ENCODE measurements at regions not wholly inside any gene's neighbourhood (a gene's known extent, or its start where the extent isn't known, plus 50 kb on each side); places are given as distances from the start of the nearest gene placed in this dataset.

- WGBS = 100% methylated on average over 2 of the region's 2 CpGs
- Histone ChIP-seq H3K36me3 (ENCODE audit: insufficient read depth, low read length) (no peaks in the 10 kb centered on the region), H3K4me1 (ENCODE audit: insufficient read depth, low read length) (no peaks in the 10 kb centered on the region)
These were observed 462.4 kb upstream of the RGS18 start for GRCh38 chr1:191695865-191696264.

GRCh38 chr1:191696354-191696753 lies 461.9 kb upstream of the RGS18 start:
- no peak overlapping the region for H3K27ac ChIP-seq (ENCODE audit: low read depth, low read length)
- H3K9me3 ChIP-seq (ENCODE audit: insufficient read depth, low read depth, low read length) = peaks cover 12% of the 10 kb centered on the region; the same call in 1 of the 2 replicates
- no peaks in the 10 kb centered on the region for H3K27me3 ChIP-seq (ENCODE audit: insufficient read depth, low read length)
- 92% methylated on average over 2 of the region's 3 CpGs for WGBS
- no peaks in the 10 kb centered on the region for H3K4me1 ChIP-seq (ENCODE audit: insufficient read depth, low read length)
- no peak overlapping the region for H3K9ac ChIP-seq (ENCODE audit: low read depth, low read length)
- no peak overlapping the region for H3K4me3 ChIP-seq (ENCODE audit: low read length)
- no peaks in the 10 kb centered on the region for H3K36me3 ChIP-seq (ENCODE audit: insufficient read depth, low read length)

More at GRCh38 chr1:191695865-191696264, 462.4 kb upstream of the RGS18 start:
- Histone ChIP-seq H3K9ac (ENCODE audit: low read depth, low read length) (no peak overlapping the region), H3K27me3 (ENCODE audit: insufficient read depth, low read length) (no peaks in the 10 kb centered on the region), H3K4me3 (ENCODE audit: low read length) (no peak overlapping the region), H3K9me3 (ENCODE audit: insufficient read depth, low read depth, low read length) (peaks cover 12% of the 10 kb centered on the region; the same call in 1 of the 2 replicates), H3K27ac (ENCODE audit: low read depth, low read length) (no peak overlapping the region)

GRCh38 chr1:191697556-191697955 lies 460.7 kb upstream of the RGS18 start:
- Histone ChIP-seq H3K36me3 (ENCODE audit: insufficient read depth, low read length) (no peaks in the 10 kb centered on the region), H3K9ac (ENCODE audit: low read depth, low read length) (no peak overlapping the region), H3K4me1 (ENCODE audit: insufficient read depth, low read length) (no peaks in the 10 kb centered on the region), H3K27ac (ENCODE audit: low read depth, low read length) (no peak overlapping the region), H3K4me3 (ENCODE audit: low read length) (no peak overlapping the region), H3K27me3 (ENCODE audit: insufficient read depth, low read length) (no peaks in the 10 kb centered on the region), H3K9me3 (ENCODE audit: insufficient read depth, low read depth, low read length) (peaks cover 12% of the 10 kb centered on the region; the same call in 1 of the 2 replicates)

GRCh38 chr1:191698246-191698645 lies 460.0 kb upstream of the RGS18 start:
- H3K27me3 ChIP-seq (ENCODE audit: insufficient read depth, low read length) = no peaks in the 10 kb centered on the region
- no peak overlapping the region for H3K27ac ChIP-seq (ENCODE audit: low read depth, low read length)
- no peak overlapping the region for H3K4me3 ChIP-seq (ENCODE audit: low read length)
- 88% methylated on average over 1 of the region's 1 CpG for WGBS
- no peaks in the 10 kb centered on the region for H3K36me3 ChIP-seq (ENCODE audit: insufficient read depth, low read length)
- no peaks in the 10 kb centered on the region for H3K4me1 ChIP-seq (ENCODE audit: insufficient read depth, low read length)
- no peak overlapping the region for H3K9ac ChIP-seq (ENCODE audit: low read depth, low read length)
- H3K9me3 ChIP-seq (ENCODE audit: insufficient read depth, low read depth, low read length) = peaks cover 11% of the 10 kb centered on the region; the same call in 1 of the 2 replicates

GRCh38 chr1:191699343-191699742 lies 458.9 kb upstream of the RGS18 start:
- H3K27me3 ChIP-seq (ENCODE audit: insufficient read depth, low read length) = no peaks in the 10 kb centered on the region
- H3K4me3 ChIP-seq (ENCODE audit: low read length) = no peak overlapping the region
- no peak overlapping the region for H3K9ac ChIP-seq (ENCODE audit: low read depth, low read length)
- H3K4me1 ChIP-seq (ENCODE audit: insufficient read depth, low read length) = no peaks in the 10 kb centered on the region
- WGBS = 83% methylated on average over 1 of the region's 1 CpG
- no peaks in the 10 kb centered on the region for H3K36me3 ChIP-seq (ENCODE audit: insufficient read depth, low read length)
- H3K9me3 ChIP-seq (ENCODE audit: insufficient read depth, low read depth, low read length) = peaks cover under 1% of the 10 kb centered on the region; the same call in 1 of the 2 replicates
- no peak overlapping the region for H3K27ac ChIP-seq (ENCODE audit: low read depth, low read length)

GRCh38 chr1:191700922-191701321 lies 457.3 kb upstream of the RGS18 start:
- WGBS = 90% methylated on average over 3 of the region's 3 CpGs
- no peak overlapping the region for H3K9ac ChIP-seq (ENCODE audit: low read depth, low read length)
- no peaks in the 10 kb centered on the region for H3K4me1 ChIP-seq (ENCODE audit: insufficient read depth, low read length)
- no peak overlapping the region for H3K27ac ChIP-seq (ENCODE audit: low read depth, low read length)
- no peaks in the 10 kb centered on the region for H3K27me3 ChIP-seq (ENCODE audit: insufficient read depth, low read length)
- H3K9me3 ChIP-seq (ENCODE audit: insufficient read depth, low read depth, low read length) = no peaks in the 10 kb centered on the region
- no peak overlapping the region for H3K4me3 ChIP-seq (ENCODE audit: low read length)
- H3K36me3 ChIP-seq (ENCODE audit: insufficient read depth, low read length) = no peaks in the 10 kb centered on the region

- H3K9me3 ChIP-seq (ENCODE audit: insufficient read depth, low read depth, low read length) = no peaks in the 10 kb centered on the region
- no peaks in the 10 kb centered on the region for H3K4me1 ChIP-seq (ENCODE audit: insufficient read depth, low read length)
- no CpG with 5 or more reads among the region's 2 CpGs for WGBS
- H3K27me3 ChIP-seq (ENCODE audit: insufficient read depth, low read length) = no peaks in the 10 kb centered on the region
- H3K27ac ChIP-seq (ENCODE audit: low read depth, low read length) = no peak overlapping the region
- no peak overlapping the region for H3K9ac ChIP-seq (ENCODE audit: low read depth, low read length)
- H3K36me3 ChIP-seq (ENCODE audit: insufficient read depth, low read length) = no peaks in the 10 kb centered on the region
- no peak overlapping the region for H3K4me3 ChIP-seq (ENCODE audit: low read length)
These were observed 456.1 kb upstream of the RGS18 start for GRCh38 chr1:191702124-191702523.

- Histone ChIP-seq H3K4me3 (ENCODE audit: low read length) (no peak overlapping the region), H3K36me3 (ENCODE audit: insufficient read depth, low read length) (no peaks in the 10 kb centered on the region), H3K9me3 (ENCODE audit: insufficient read depth, low read depth, low read length) (no peaks in the 10 kb centered on the region), H3K4me1 (ENCODE audit: insufficient read depth, low read length) (no peaks in the 10 kb centered on the region), H3K9ac (ENCODE audit: low read depth, low read length) (no peak overlapping the region), H3K27me3 (ENCODE audit: insufficient read depth, low read length) (no peaks in the 10 kb centered on the region), H3K27ac (ENCODE audit: low read depth, low read length) (no peak overlapping the region)
- 97% methylated on average over 2 of the region's 2 CpGs for WGBS
These were observed 451.0 kb upstream of the RGS18 start for GRCh38 chr1:191707288-191707687.

- Histone ChIP-seq H3K9ac (ENCODE audit: low read depth, low read length) (no peak overlapping the region), H3K4me1 (ENCODE audit: insufficient read depth, low read length) (no peaks in the 10 kb centered on the region), H3K36me3 (ENCODE audit: insufficient read depth, low read length) (no peaks in the 10 kb centered on the region), H3K27me3 (ENCODE audit: insufficient read depth, low read length) (no peaks in the 10 kb centered on the region), H3K27ac (ENCODE audit: low read depth, low read length) (no peak overlapping the region), H3K9me3 (ENCODE audit: insufficient read depth, low read depth, low read length) (no peaks in the 10 kb centered on the region), H3K4me3 (ENCODE audit: low read length) (no peak overlapping the region)
- 96% methylated on average over 2 of the region's 2 CpGs for WGBS
These were observed 449.0 kb upstream of the RGS18 start for GRCh38 chr1:191709215-191709614.

GRCh38 chr1:191711961-191712360 lies 446.3 kb upstream of the RGS18 start:
- Histone ChIP-seq H3K4me1 (ENCODE audit: insufficient read depth, low read length) (no peaks in the 10 kb centered on the region), H3K36me3 (ENCODE audit: insufficient read depth, low read length) (no peaks in the 10 kb centered on the region), H3K9me3 (ENCODE audit: insufficient read depth, low read depth, low read length) (no peaks in the 10 kb centered on the region), H3K9ac (ENCODE audit: low read depth, low read length) (no peak overlapping the region), H3K27ac (ENCODE audit: low read depth, low read length) (no peak overlapping the region), H3K27me3 (ENCODE audit: insufficient read depth, low read length) (no peaks in the 10 kb centered on the region), H3K4me3 (ENCODE audit: low read length) (no peak overlapping the region)
- WGBS = 98% methylated on average over 6 of the region's 6 CpGs

GRCh38 chr1:191714845-191715244 lies 443.4 kb upstream of the RGS18 start:
- whole genome bisulfite sequencing = 96% methylated on average over 2 of the region's 2 CpGs
- Histone ChIP-seq H3K27ac (ENCODE audit: low read depth, low read length) (no peak overlapping the region), H3K4me3 (ENCODE audit: low read length) (no peak overlapping the region)

GRCh38 chr1:191729742-191730141 lies 428.5 kb upstream of the RGS18 start:
- 95% methylated on average over 3 of the region's 3 CpGs for WGBS
- Histone ChIP-seq H3K27me3 (ENCODE audit: insufficient read depth, low read length) (no peaks in the 10 kb centered on the region), H3K27ac (ENCODE audit: low read depth, low read length) (no peak overlapping the region), H3K4me3 (ENCODE audit: low read length) (no peak overlapping the region), H3K36me3 (ENCODE audit: insufficient read depth, low read length) (no peaks in the 10 kb centered on the region), H3K4me1 (ENCODE audit: insufficient read depth, low read length) (no peaks in the 10 kb centered on the region), H3K9me3 (ENCODE audit: insufficient read depth, low read depth, low read length) (no peaks in the 10 kb centered on the region), H3K9ac (ENCODE audit: low read depth, low read length) (no peak overlapping the region)

More at GRCh38 chr1:191714845-191715244, 443.4 kb upstream of the RGS18 start:
- H3K4me1 ChIP-seq (ENCODE audit: insufficient read depth, low read length) = no peaks in the 10 kb centered on the region
- no peaks in the 10 kb centered on the region for H3K36me3 ChIP-seq (ENCODE audit: insufficient read depth, low read length)
- no peaks in the 10 kb centered on the region for H3K9me3 ChIP-seq (ENCODE audit: insufficient read depth, low read depth, low read length)
- no peaks in the 10 kb centered on the region for H3K27me3 ChIP-seq (ENCODE audit: insufficient read depth, low read length)
- H3K9ac ChIP-seq (ENCODE audit: low read depth, low read length) = no peak overlapping the region

All from HUES64 (cell line).